Tibial artery (tissue), 4 donors: ENCODE measurements at regions not wholly inside any gene's neighbourhood (a gene's known extent, or its start where the extent isn't known, plus 50 kb on each side); places are given as distances from the start of the nearest gene placed in this dataset.

Experiments used
- DNase-seq, 2 donors: peaks; one replicate each; pipeline ENCODE4 v3.0.0-alpha.2; 2019
- H3K27ac ChIP-seq, 2 donors: fragments of 200-600 bp; sonication (generic) in 1 of 2; 1 replicate in 1 of 2; 2 replicates in 1 of 2; pipeline ENCODE4 v1.5.1; 2018 to 2019; ENCODE audit warnings: mild to moderate bottlenecking in 1 of 2
- H3K27me3 ChIP-seq, 2 donors: fragments of 200-600 bp; sonication (generic) in 1 of 2; one replicate each; pipeline versions ENCODE4 v1.5.1 to v1.6.0; 2016 to 2019
- H3K36me3 ChIP-seq, 3 donors: fragments of 200-600 bp; sonication (generic) in 2 of 3; one replicate each; pipeline ENCODE4 v1.5.1; 2016 to 2019; ENCODE audit warnings: mild to moderate bottlenecking in 2 of 3
- H3K4me1 ChIP-seq, 4 donors: fragments of 200-600 bp; sonication (generic) in 2 of 4; 1 replicate in 3 of 4; 2 replicates in 1 of 4; pipeline ENCODE4 v1.5.1; 2016 to 2019
- H3K4me3 ChIP-seq, 2 donors: fragments of 200-600 bp; sonication (generic) in 1 of 2; 1 replicate in 1 of 2; 2 replicates in 1 of 2; pipeline ENCODE4 v1.5.1; 2018 to 2019; ENCODE audit warnings: mild to moderate bottlenecking in 2 of 2
- H3K9me3 ChIP-seq, 3 donors: fragments of 200-600 bp; sonication (generic) in 1 of 3; one replicate each; pipeline ENCODE4 v1.5.1; 2016 to 2019
- intact Hi-C: fragments of 100-400 bp; cut with DNase I; formaldehyde crosslinking; loops from one replicate; pipeline ENCODE4 v1.15.0; 2023; ENCODE audit warnings: low total_unique reads
- TF ChIP-seq, protein P1 (sequence below), 2 experiments: fragments of 200-600 bp in 1 of 2; fragments of 450-650 bp in 1 of 2; IDR thresholded peaks; one replicate each; pipeline ENCODE4 v1.5.1; 2017 to 2019; ENCODE audit warnings: antibody characterized with exemption in 2 of 2, mild to moderate bottlenecking in 1 of 2, moderate library complexity in 1 of 2

DNA sequence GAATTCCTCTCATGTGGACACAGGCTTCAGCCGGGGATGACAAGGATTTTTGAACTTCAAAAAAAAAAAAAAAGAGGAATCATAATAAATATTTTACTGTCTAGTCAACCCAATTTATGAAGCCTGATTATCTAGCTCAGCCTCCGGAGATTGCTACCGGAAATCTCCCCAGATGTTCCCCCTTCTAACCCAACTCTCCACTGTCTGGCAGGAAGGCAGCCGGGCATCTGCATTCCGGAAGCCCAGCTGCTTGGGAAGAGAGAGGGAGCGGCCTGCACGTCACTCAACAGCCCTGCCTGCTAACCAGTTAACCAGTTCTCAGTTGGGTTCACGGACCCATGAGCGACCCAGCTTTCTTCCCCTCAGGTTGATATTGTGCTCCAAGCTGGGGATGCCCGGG is 87.2 kb upstream of the POU3F3 start:
- Histone ChIP-seq H3K36me3 (no peaks in the 10 kb centered on the region), H3K9me3 (no peaks in the 10 kb centered on the region), H3K27ac (no peak overlapping the region), H3K4me3 (no peak overlapping the region), H3K27me3 (no peaks in the 10 kb centered on the region), H3K4me1 (no peaks in the 10 kb centered on the region)
- TF ChIP-seq, protein P1, sequence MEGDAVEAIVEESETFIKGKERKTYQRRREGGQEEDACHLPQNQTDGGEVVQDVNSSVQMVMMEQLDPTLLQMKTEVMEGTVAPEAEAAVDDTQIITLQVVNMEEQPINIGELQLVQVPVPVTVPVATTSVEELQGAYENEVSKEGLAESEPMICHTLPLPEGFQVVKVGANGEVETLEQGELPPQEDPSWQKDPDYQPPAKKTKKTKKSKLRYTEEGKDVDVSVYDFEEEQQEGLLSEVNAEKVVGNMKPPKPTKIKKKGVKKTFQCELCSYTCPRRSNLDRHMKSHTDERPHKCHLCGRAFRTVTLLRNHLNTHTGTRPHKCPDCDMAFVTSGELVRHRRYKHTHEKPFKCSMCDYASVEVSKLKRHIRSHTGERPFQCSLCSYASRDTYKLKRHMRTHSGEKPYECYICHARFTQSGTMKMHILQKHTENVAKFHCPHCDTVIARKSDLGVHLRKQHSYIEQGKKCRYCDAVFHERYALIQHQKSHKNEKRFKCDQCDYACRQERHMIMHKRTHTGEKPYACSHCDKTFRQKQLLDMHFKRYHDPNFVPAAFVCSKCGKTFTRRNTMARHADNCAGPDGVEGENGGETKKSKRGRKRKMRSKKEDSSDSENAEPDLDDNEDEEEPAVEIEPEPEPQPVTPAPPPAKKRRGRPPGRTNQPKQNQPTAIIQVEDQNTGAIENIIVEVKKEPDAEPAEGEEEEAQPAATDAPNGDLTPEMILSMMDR (IDR thresholded peaks at IDR 0.05) = no peak
- intact Hi-C loops = no loop called here
- DNase-seq = no peak

DNA sequence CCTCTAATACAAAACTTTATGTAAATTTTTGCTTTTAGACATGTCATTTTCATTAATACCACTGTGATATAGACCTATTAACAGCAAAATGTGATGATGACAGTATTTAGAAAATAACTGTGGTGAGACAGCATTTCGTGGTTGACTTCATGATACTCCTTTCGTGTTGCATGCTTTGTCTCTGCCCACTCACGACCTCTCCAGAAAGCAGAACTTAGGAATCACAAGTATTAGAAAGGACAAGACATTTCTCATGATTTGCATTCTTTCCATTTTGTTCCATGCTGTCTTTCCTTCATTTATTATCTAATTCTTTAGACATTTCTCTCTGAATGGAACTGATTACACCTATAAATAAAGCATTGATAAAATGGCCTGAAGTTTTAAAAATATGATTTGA is 85.2 kb upstream of the POU3F3 start:
- H3K27ac ChIP-seq = no peak overlapping the region
- H3K4me3 ChIP-seq = no peak overlapping the region
- intact Hi-C loops = no loop called here
- DNase-seq = no peak
- no peaks in the 10 kb centered on the region for H3K36me3 ChIP-seq
- TF ChIP-seq, protein P1 (IDR thresholded peaks at IDR 0.05) = no peak
- H3K9me3 ChIP-seq = no peaks in the 10 kb centered on the region
- H3K27me3 ChIP-seq = no peaks in the 10 kb centered on the region
- H3K4me1 ChIP-seq = no peaks in the 10 kb centered on the region

DNA sequence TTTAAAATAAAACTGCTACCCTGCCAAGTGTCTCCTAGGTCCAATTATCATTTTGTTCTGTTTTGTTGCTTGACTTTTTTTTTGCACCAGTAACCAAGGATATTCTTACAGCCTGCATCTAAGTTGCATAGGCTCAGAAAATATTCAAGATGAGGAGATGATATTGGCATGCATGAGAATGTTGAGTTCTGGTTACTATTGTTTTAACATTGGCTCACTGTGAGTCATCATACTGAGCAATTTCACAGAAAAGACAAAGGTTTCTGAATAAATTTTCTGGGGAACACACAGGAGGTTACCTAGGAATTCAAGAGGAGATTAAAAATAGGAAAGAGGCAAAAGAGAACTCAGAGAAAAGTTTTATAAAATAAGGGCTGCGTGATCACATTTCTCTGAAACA is 84.8 kb upstream of the POU3F3 start:
- H3K36me3 ChIP-seq = no peaks in the 10 kb centered on the region
- intact Hi-C loops = no loop called here
- no peak overlapping the region for H3K27ac ChIP-seq
- no peak for DNase-seq
- no peak overlapping the region for H3K4me3 ChIP-seq
- no peaks in the 10 kb centered on the region for H3K4me1 ChIP-seq
- H3K9me3 ChIP-seq = no peaks in the 10 kb centered on the region
- TF ChIP-seq, protein P1 (IDR thresholded peaks at IDR 0.05) = no peak
- H3K27me3 ChIP-seq = no peaks in the 10 kb centered on the region

DNA sequence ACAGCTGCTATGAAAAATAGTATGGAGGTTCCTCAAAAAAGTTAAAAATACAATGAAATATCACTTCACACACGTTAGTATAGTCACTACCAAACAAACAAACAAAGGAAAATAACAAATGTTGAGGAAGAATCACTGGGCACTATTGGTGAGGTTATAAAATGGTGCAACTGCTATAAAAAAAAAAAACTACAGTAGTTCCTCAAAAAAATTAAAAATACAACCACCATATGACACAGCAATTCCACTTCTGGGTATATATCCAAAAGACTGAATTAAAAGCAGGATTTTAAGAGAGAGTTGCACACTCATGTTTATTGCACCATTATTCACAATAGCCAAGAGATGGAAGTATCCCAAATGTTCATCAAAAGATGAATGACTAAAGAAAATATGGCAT is 80.9 kb upstream of the POU3F3 start:
- H3K36me3 ChIP-seq = no peaks in the 10 kb centered on the region
- no peaks in the 10 kb centered on the region for H3K4me1 ChIP-seq
- no peak overlapping the region for H3K27ac ChIP-seq
- DNase-seq = no peak
- no peak overlapping the region for H3K4me3 ChIP-seq
- intact Hi-C loops = no loop called here
- H3K9me3 ChIP-seq = no peaks in the 10 kb centered on the region
- no peaks in the 10 kb centered on the region for H3K27me3 ChIP-seq
- TF ChIP-seq, protein P1 (IDR thresholded peaks at IDR 0.05) = no peak

DNA sequence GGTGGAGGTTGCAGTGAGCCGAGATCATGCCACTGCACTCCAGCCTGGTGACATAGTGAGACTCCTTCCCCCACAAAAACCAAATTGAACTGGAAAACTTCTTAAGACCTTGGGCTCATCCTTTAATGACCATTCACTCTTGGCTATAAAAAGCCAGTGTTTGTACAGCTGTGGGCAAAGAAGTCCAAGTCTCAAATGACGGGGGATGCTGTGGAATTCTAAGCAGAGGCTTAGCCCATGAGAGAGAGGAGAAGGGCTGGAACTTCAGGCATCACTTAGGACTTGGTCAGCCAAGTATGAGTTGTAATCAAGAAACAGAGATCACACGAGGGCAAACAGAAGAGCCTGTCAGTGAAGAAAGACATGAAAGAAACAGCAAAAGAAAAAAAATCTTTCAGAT is 79.3 kb upstream of the POU3F3 start:
- H3K36me3 ChIP-seq = no peaks in the 10 kb centered on the region
- intact Hi-C loops = no loop called here

DNA sequence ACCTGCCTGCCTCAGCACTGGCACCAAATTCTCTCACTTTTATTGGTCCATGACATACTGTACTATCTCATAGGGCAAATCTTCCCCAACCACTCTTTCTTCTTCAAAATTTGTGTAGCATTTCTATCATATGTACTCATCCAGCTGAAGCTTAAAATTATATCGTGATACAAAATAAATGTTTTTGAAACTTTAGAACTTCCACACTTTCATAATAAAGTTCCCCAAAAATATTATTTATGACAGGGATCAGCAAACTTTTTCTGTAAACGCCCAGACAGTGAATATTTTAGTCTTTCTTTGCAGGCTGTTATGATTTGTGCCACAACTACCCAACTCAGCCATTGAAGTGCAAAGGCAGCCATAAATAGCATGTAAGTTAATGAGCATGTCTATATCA is 76.2 kb upstream of the POU3F3 start:
- Histone ChIP-seq H3K27me3 (no peaks in the 10 kb centered on the region), H3K9me3 (no peaks in the 10 kb centered on the region), H3K27ac (no peak overlapping the region), H3K4me3 (no peak overlapping the region), H3K4me1 (no peaks in the 10 kb centered on the region), H3K36me3 (no peaks in the 10 kb centered on the region)
- TF ChIP-seq, protein P1 (IDR thresholded peaks at IDR 0.05) = no peak
- no peak for DNase-seq
- intact Hi-C loops = no loop called here

More for the DNA sequence above, 79.3 kb upstream of the POU3F3 start:
- no peak for DNase-seq
- Histone ChIP-seq H3K4me3 (no peak overlapping the region), H3K4me1 (no peaks in the 10 kb centered on the region), H3K9me3 (no peaks in the 10 kb centered on the region), H3K27me3 (no peaks in the 10 kb centered on the region), H3K27ac (no peak overlapping the region)
- TF ChIP-seq, protein P1 (IDR thresholded peaks at IDR 0.05) = no peak
